ENCODE measurements at regions not wholly inside any gene's neighbourhood (a gene's known extent, or its start where the extent isn't known, plus 50 kb on each side); places are given as distances from the start of the nearest gene placed in this dataset.

DNA sequence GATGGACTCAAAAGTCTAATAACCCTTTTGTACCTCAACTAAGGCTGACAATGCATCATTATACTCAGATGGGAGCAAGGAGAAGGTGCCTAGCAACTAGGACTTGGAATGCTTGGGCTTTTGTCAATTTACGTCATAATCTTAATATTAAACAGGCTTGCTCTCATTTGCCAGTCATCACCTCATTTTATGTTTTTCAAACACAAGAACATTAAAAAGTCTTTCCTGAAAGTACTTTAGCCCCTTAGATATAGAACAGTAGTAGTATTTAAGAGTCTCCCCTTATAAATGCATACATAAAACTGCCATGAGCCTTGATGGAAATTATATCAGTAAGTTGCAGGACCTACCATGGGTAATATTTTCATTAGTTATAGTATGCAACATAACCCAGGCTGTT, 150.7 kb upstream of the INTU start:
- Histone ChIP-seq H3K9me3 (ENCODE audit: control insufficient read depth in 4 of 4, low read length in 3 of 4) (no peaks in the 10 kb centered on the region), H3K27me3 (ENCODE audit: control insufficient read depth in 4 of 4, insufficient read depth in 4 of 4, low read length in 3 of 4) (peaks cover 0 to 3% (median 0%) of the 10 kb centered on the region in 4 donors), H3K36me3 (ENCODE audit: control insufficient read depth in 4 of 4, insufficient read depth in 3 of 4, low read depth in 1 of 4, low read length in 3 of 4) (no peaks in the 10 kb centered on the region), H3K4me1 (ENCODE audit: control insufficient read depth in 4 of 4, insufficient read depth in 4 of 4, low read length in 3 of 4) (no peaks in the 10 kb centered on the region), H3K27ac (ENCODE audit: low read depth in 1 of 2, low read length in 2 of 2) (no peak overlapping the region), H3K4me3 (ENCODE audit: low read depth in 1 of 3, low read length in 3 of 3) (no peak overlapping the region), H3K9ac (ENCODE audit: low read depth in 1 of 2, low read length in 2 of 2) (no peak overlapping the region)
- WGBS, result 75% methylated on average over 1 of the region's 1 CpG
- TF ChIP-seq, protein P1, sequence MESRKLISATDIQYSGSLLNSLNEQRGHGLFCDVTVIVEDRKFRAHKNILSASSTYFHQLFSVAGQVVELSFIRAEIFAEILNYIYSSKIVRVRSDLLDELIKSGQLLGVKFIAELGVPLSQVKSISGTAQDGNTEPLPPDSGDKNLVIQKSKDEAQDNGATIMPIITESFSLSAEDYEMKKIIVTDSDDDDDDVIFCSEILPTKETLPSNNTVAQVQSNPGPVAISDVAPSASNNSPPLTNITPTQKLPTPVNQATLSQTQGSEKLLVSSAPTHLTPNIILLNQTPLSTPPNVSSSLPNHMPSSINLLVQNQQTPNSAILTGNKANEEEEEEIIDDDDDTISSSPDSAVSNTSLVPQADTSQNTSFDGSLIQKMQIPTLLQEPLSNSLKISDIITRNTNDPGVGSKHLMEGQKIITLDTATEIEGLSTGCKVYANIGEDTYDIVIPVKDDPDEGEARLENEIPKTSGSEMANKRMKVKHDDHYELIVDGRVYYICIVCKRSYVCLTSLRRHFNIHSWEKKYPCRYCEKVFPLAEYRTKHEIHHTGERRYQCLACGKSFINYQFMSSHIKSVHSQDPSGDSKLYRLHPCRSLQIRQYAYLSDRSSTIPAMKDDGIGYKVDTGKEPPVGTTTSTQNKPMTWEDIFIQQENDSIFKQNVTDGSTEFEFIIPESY (IDR thresholded peaks at IDR 0.05), result no peak
- TF ChIP-seq RAD21 (IDR thresholded peaks at IDR 0.05) (no peak), SP1 (IDR thresholded peaks at IDR 0.05) (no peak), FOXA1 (IDR thresholded peaks at IDR 0.05) (no peak)
- DNase-seq (ENCODE audit: low spot score), result no peak

DNA sequence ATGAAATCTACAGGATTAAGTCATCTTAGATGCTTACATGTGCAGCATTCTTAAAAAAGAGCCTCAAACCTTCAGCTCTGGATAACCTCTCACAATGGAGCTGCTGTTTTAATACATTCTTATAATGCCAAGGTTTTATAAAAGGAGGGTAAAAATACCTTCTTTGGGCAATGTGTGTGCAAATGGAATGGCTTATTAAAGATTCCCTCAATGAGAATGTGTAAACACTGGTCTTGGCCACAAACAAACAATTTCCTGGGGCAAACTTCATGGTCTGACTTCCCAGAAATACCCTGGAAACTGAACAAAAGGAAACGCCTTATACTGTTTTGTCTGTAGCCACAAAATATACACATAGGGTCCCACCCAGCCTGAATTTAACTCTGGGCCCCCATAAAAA, 148.6 kb upstream of the INTU start:
- H3K4me3 ChIP-seq (ENCODE audit: low read depth in 1 of 3, low read length in 3 of 3), result no peak overlapping the region
- no peaks in the 10 kb centered on the region for H3K4me1 ChIP-seq (ENCODE audit: control insufficient read depth in 4 of 4, insufficient read depth in 4 of 4, low read length in 3 of 4)
- no peaks in the 10 kb centered on the region for H3K36me3 ChIP-seq (ENCODE audit: control insufficient read depth in 4 of 4, insufficient read depth in 3 of 4, low read depth in 1 of 4, low read length in 3 of 4)
- no peak overlapping the region for H3K9ac ChIP-seq (ENCODE audit: low read depth in 1 of 2, low read length in 2 of 2)
- 53% methylated on average over 1 of the region's 1 CpG for WGBS
- TF ChIP-seq NR2F2 (IDR thresholded peaks at IDR 0.05) (no peak), HNF4A (conservative IDR thresholded peaks at IDR 0.05) (no peak), FOXA1 (IDR thresholded peaks at IDR 0.05) (no peak), EGR1 (IDR thresholded peaks at IDR 0.05; ENCODE audit: low read depth in 2 of 2) (no peak), FOXA2 (IDR thresholded peaks at IDR 0.05) (no peak)
- H3K9me3 ChIP-seq (ENCODE audit: control insufficient read depth in 4 of 4, low read length in 3 of 4), result no peaks in the 10 kb centered on the region
- DNase-seq (ENCODE audit: low spot score), result no peak
- H3K27ac ChIP-seq (ENCODE audit: low read depth in 1 of 2, low read length in 2 of 2), result no peak overlapping the region
- H3K27me3 ChIP-seq (ENCODE audit: control insufficient read depth in 4 of 4, insufficient read depth in 4 of 4, low read length in 3 of 4), result peaks cover 0 to 3% (median 0%) of the 10 kb centered on the region in 4 donors

DNA sequence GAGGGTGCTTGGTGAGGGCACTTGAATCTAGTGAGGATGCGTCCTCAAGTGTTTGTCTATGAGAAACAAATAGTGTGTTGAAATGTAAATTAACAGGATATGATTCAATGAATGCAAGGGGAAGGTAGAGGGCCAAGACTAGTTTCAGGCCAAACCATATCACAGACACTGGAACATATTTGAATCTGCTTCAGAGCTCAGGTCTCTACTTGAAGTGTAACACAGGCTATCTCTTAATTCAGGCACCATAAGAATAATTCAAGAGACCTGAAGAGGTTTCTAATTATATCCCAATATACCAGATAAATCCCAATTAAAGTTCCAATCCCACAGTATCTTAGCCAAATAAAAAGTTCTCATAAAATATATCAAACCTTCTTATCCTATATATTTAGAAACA, 146.5 kb upstream of the INTU start:
- H3K4me3 ChIP-seq (ENCODE audit: low read depth in 1 of 3, low read length in 3 of 3), result no peak overlapping the region
- no peaks in the 10 kb centered on the region for H3K4me1 ChIP-seq (ENCODE audit: control insufficient read depth in 4 of 4, insufficient read depth in 4 of 4, low read length in 3 of 4)
- H3K27me3 ChIP-seq (ENCODE audit: control insufficient read depth in 4 of 4, insufficient read depth in 4 of 4, low read length in 3 of 4), result no peaks in the 10 kb centered on the region
- H3K9me3 ChIP-seq (ENCODE audit: control insufficient read depth in 4 of 4, low read length in 3 of 4), result no peaks in the 10 kb centered on the region
- TF ChIP-seq TAF1 (conservative IDR thresholded peaks at IDR 0.05) (no peak), RXRA (IDR thresholded peaks at IDR 0.05) (no peak), HNF4G (IDR thresholded peaks at IDR 0.05) (no peak), EGR1 (IDR thresholded peaks at IDR 0.05; ENCODE audit: low read depth in 2 of 2) (no peak), FOXA1 (IDR thresholded peaks at IDR 0.05) (no peak), YY1 (IDR thresholded peaks at IDR 0.05) (no peak), JUND (IDR thresholded peaks at IDR 0.05) (no peak), SP1 (IDR thresholded peaks at IDR 0.05) (no peak), HNF4A (conservative IDR thresholded peaks at IDR 0.05) (no peak), NR2F2 (IDR thresholded peaks at IDR 0.05) (no peak), GABPA (IDR thresholded peaks at IDR 0.05 in 1 of 2, conservative IDR thresholded peaks at IDR 0.05 in 1 of 2) (no peak), FOXA2 (IDR thresholded peaks at IDR 0.05) (no peak), RAD21 (IDR thresholded peaks at IDR 0.05) (no peak)
- TF ChIP-seq, protein P2, sequence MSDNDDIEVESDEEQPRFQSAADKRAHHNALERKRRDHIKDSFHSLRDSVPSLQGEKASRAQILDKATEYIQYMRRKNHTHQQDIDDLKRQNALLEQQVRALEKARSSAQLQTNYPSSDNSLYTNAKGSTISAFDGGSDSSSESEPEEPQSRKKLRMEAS (IDR thresholded peaks at IDR 0.05), result no peak
- TF ChIP-seq, protein P3, sequence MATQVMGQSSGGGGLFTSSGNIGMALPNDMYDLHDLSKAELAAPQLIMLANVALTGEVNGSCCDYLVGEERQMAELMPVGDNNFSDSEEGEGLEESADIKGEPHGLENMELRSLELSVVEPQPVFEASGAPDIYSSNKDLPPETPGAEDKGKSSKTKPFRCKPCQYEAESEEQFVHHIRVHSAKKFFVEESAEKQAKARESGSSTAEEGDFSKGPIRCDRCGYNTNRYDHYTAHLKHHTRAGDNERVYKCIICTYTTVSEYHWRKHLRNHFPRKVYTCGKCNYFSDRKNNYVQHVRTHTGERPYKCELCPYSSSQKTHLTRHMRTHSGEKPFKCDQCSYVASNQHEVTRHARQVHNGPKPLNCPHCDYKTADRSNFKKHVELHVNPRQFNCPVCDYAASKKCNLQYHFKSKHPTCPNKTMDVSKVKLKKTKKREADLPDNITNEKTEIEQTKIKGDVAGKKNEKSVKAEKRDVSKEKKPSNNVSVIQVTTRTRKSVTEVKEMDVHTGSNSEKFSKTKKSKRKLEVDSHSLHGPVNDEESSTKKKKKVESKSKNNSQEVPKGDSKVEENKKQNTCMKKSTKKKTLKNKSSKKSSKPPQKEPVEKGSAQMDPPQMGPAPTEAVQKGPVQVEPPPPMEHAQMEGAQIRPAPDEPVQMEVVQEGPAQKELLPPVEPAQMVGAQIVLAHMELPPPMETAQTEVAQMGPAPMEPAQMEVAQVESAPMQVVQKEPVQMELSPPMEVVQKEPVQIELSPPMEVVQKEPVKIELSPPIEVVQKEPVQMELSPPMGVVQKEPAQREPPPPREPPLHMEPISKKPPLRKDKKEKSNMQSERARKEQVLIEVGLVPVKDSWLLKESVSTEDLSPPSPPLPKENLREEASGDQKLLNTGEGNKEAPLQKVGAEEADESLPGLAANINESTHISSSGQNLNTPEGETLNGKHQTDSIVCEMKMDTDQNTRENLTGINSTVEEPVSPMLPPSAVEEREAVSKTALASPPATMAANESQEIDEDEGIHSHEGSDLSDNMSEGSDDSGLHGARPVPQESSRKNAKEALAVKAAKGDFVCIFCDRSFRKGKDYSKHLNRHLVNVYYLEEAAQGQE (IDR thresholded peaks at IDR 0.05), result no peak
- TF ChIP-seq, protein P4, sequence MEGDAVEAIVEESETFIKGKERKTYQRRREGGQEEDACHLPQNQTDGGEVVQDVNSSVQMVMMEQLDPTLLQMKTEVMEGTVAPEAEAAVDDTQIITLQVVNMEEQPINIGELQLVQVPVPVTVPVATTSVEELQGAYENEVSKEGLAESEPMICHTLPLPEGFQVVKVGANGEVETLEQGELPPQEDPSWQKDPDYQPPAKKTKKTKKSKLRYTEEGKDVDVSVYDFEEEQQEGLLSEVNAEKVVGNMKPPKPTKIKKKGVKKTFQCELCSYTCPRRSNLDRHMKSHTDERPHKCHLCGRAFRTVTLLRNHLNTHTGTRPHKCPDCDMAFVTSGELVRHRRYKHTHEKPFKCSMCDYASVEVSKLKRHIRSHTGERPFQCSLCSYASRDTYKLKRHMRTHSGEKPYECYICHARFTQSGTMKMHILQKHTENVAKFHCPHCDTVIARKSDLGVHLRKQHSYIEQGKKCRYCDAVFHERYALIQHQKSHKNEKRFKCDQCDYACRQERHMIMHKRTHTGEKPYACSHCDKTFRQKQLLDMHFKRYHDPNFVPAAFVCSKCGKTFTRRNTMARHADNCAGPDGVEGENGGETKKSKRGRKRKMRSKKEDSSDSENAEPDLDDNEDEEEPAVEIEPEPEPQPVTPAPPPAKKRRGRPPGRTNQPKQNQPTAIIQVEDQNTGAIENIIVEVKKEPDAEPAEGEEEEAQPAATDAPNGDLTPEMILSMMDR (IDR thresholded peaks at IDR 0.05; ENCODE audit: low read depth, low read length, missing input control), result no peak
- TF ChIP-seq, protein P1 (IDR thresholded peaks at IDR 0.05), result no peak
- TF ChIP-seq, protein P5, sequence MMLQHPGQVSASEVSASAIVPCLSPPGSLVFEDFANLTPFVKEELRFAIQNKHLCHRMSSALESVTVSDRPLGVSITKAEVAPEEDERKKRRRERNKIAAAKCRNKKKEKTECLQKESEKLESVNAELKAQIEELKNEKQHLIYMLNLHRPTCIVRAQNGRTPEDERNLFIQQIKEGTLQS (IDR thresholded peaks at IDR 0.05), result no peak
- H3K27ac ChIP-seq (ENCODE audit: low read depth in 1 of 2, low read length in 2 of 2), result no peak overlapping the region
- 75% methylated on average over 1 of the region's 1 CpG for WGBS
- H3K36me3 ChIP-seq (ENCODE audit: control insufficient read depth in 4 of 4, insufficient read depth in 3 of 4, low read depth in 1 of 4, low read length in 3 of 4), result no peaks in the 10 kb centered on the region
- no peak overlapping the region for H3K9ac ChIP-seq (ENCODE audit: low read depth in 1 of 2, low read length in 2 of 2)
- no peak for DNase-seq (ENCODE audit: low spot score)
